Astrocyte (in vitro differentiated cells and primary cell): ENCODE measurements at regions not wholly inside any gene's neighbourhood (a gene's known extent, or its start where the extent isn't known, plus 50 kb on each side); places are given as distances from the start of the nearest gene placed in this dataset.

Experiments used
- DNase-seq: peaks from one replicate; pipeline ENCODE4 v3.0.0-alpha.2; 2010; ENCODE audit warnings: low read depth
- FAIRE-seq: peaks from 2 replicates; lab custom pipeline; 2011; peaks lifted over from hg19 to GRCh38; lab: Jason Lieb, UNC
- H2AFZ ChIP-seq: 2 replicates; pipeline ENCODE4 v1.6.0; 2012; ENCODE audit warnings: low read depth, low read length, inconsistent platforms
- H3K27ac ChIP-seq: 2 replicates; pipeline ENCODE4 v1.5.1; 2011; ENCODE audit warnings: low read depth, low read length, inconsistent platforms
- H3K27me3 ChIP-seq: 2 replicates; pipeline ENCODE4 v1.6.0; 2011; ENCODE audit warnings: low read length, inconsistent platforms; ENCODE audit not compliant: insufficient read depth
- H3K36me3 ChIP-seq: 2 replicates; pipeline ENCODE4 v1.5.1; 2011; ENCODE audit warnings: low read length, inconsistent platforms; ENCODE audit not compliant: insufficient read depth
- H3K4me1 ChIP-seq: 2 replicates; pipeline ENCODE4 v1.5.1; 2011; ENCODE audit warnings: low read length, inconsistent platforms; ENCODE audit not compliant: insufficient read depth
- H3K4me2 ChIP-seq: 2 replicates; pipeline ENCODE4 v1.6.0; 2012; ENCODE audit warnings: low read length, inconsistent platforms
- H3K4me3 ChIP-seq: 2 replicates; pipeline ENCODE4 v1.5.1; 2011; ENCODE audit warnings: low read depth, mild to moderate bottlenecking, low read length, inconsistent platforms; ENCODE audit not compliant: insufficient read depth
- H3K79me2 ChIP-seq: 2 replicates; pipeline ENCODE4 v1.6.0; 2012; ENCODE audit warnings: mild to moderate bottlenecking, low read length, inconsistent platforms; ENCODE audit not compliant: insufficient read depth
- H3K9ac ChIP-seq: 2 replicates; pipeline ENCODE4 v1.6.0; 2012; ENCODE audit warnings: mild to moderate bottlenecking, low read length, inconsistent platforms
- H3K9me3 ChIP-seq: 2 replicates; pipeline ENCODE4 v1.5.1; 2012; ENCODE audit warnings: low read depth, mild to moderate bottlenecking, low read length, inconsistent platforms; ENCODE audit not compliant: insufficient read depth
- H4K20me1 ChIP-seq: 2 replicates; pipeline ENCODE4 v1.6.0; 2012; ENCODE audit warnings: low read length, inconsistent platforms; ENCODE audit not compliant: insufficient read depth
- H3K27ac Mint-ChIP-seq: one replicate; pipeline ENCODE4 v1.8.0; 2021; ENCODE audit warnings: mild to moderate bottlenecking, mixed read lengths; ENCODE audit not compliant: unreplicated experiment
- H3K27me3 Mint-ChIP-seq: one replicate; pipeline ENCODE4 v1.8.0; 2021; ENCODE audit warnings: low read depth, mixed read lengths; ENCODE audit not compliant: unreplicated experiment
- H3K36me3 Mint-ChIP-seq: one replicate; pipeline ENCODE4 v1.8.0; 2021; ENCODE audit warnings: low read depth, mixed read lengths; ENCODE audit not compliant: unreplicated experiment
- H3K4me1 Mint-ChIP-seq: one replicate; pipeline ENCODE4 v1.8.0; 2021; ENCODE audit warnings: low read depth, mixed read lengths; ENCODE audit not compliant: unreplicated experiment
- H3K4me3 Mint-ChIP-seq: one replicate; pipeline ENCODE4 v1.8.0; 2021; ENCODE audit warnings: mild to moderate bottlenecking, moderate library complexity, mixed read lengths; ENCODE audit not compliant: unreplicated experiment
- H3K9me3 Mint-ChIP-seq: one replicate; pipeline ENCODE4 v1.8.0; 2021; ENCODE audit warnings: mild to moderate bottlenecking, mixed read lengths; ENCODE audit not compliant: unreplicated experiment
- EZH2 ChIP-seq: IDR thresholded peaks from 2 replicates; pipeline ENCODE4 v1.6.1; 2012; ENCODE audit warnings: mild to moderate bottlenecking, low read length, inconsistent platforms; ENCODE audit not compliant: insufficient read depth
- TF ChIP-seq, protein P1 (sequence below): IDR thresholded peaks from 2 replicates; pipeline ENCODE4 v1.5.1; 2011; ENCODE audit warnings: low read depth, mild to moderate bottlenecking, inconsistent platforms, low read length, moderate library complexity; ENCODE audit not compliant: insufficient read depth

DNA sequence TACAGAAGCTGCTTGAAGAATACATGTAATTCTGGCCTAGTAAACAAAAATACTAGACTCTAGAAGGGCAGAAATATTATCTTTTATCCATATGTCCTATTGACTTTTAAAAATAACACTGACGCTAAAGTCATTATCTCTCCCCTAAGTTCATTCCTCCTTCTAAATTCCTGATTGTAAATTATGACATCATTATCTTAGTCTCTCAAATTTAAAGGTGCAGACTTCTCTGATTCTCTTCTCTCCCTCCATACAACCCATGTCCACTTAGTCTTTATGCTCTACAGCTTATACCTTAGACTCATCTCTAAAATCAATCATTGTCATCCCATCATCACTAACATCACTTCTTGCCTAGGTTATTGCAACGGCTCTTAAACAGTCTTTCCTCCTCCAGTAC is 327.9 kb upstream of the GRIA3 start:
- H3K79me2 ChIP-seq = no peaks in the 10 kb centered on the region
- no peak for FAIRE-seq
- H3K36me3 ChIP-seq = no peaks in the 10 kb centered on the region
- H3K36me3 Mint-ChIP-seq = no peaks in the 10 kb centered on the region
- H3K27ac Mint-ChIP-seq = no peak overlapping the region
- no peak overlapping the region for H3K4me3 Mint-ChIP-seq
- H3K27me3 Mint-ChIP-seq = no peaks in the 10 kb centered on the region
- H3K4me2 ChIP-seq = no peak overlapping the region
- no peak overlapping the region for H3K4me3 ChIP-seq
- no peaks in the 10 kb centered on the region for H3K9me3 Mint-ChIP-seq
- H3K4me1 Mint-ChIP-seq = no peaks in the 10 kb centered on the region
- H3K27me3 ChIP-seq = no peaks in the 10 kb centered on the region
- H3K9me3 ChIP-seq = no peaks in the 10 kb centered on the region
- TF ChIP-seq, protein P1, sequence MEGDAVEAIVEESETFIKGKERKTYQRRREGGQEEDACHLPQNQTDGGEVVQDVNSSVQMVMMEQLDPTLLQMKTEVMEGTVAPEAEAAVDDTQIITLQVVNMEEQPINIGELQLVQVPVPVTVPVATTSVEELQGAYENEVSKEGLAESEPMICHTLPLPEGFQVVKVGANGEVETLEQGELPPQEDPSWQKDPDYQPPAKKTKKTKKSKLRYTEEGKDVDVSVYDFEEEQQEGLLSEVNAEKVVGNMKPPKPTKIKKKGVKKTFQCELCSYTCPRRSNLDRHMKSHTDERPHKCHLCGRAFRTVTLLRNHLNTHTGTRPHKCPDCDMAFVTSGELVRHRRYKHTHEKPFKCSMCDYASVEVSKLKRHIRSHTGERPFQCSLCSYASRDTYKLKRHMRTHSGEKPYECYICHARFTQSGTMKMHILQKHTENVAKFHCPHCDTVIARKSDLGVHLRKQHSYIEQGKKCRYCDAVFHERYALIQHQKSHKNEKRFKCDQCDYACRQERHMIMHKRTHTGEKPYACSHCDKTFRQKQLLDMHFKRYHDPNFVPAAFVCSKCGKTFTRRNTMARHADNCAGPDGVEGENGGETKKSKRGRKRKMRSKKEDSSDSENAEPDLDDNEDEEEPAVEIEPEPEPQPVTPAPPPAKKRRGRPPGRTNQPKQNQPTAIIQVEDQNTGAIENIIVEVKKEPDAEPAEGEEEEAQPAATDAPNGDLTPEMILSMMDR = no peak
- TF ChIP-seq EZH2 = no peak
- H3K27ac ChIP-seq = no peak overlapping the region
- H2AFZ ChIP-seq = no peak overlapping the region
- no peak overlapping the region for H3K9ac ChIP-seq
- no peaks in the 10 kb centered on the region for H4K20me1 ChIP-seq
- DNase-seq = no peak
- H3K4me1 ChIP-seq = no peaks in the 10 kb centered on the region

DNA sequence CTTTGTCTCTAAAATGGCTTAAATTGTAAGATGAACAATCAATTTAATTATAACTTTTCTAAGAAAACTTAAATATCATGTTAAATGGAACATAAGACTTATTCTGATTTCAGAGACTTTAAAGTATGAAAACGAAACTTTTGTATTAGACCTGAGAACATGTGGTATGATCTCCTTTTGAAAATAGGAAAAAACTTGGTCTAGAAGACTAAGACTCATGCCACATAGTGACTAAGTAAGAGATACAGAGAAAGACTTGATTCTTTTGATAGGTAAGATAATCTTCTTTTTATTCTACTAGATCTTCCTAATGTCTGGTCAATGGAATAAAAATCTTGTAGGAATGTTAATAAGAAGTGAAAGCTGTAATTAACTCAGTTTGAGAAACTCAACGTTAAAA is 326.3 kb upstream of the GRIA3 start:
- FAIRE-seq (no peak), DNase-seq (no peak)
- Mint-ChIP-seq H3K27ac (no peak overlapping the region), H3K4me1 (no peaks in the 10 kb centered on the region), H3K36me3 (no peaks in the 10 kb centered on the region), H3K27me3 (no peaks in the 10 kb centered on the region), H3K4me3 (no peak overlapping the region), H3K9me3 (no peaks in the 10 kb centered on the region)
- Histone ChIP-seq H4K20me1 (no peaks in the 10 kb centered on the region), H3K36me3 (no peaks in the 10 kb centered on the region), H3K4me2 (no peak overlapping the region), H3K9me3 (no peaks in the 10 kb centered on the region), H3K4me1 (no peaks in the 10 kb centered on the region), H3K79me2 (no peaks in the 10 kb centered on the region), H2AFZ (no peak overlapping the region), H3K27ac (no peak overlapping the region), H3K27me3 (no peaks in the 10 kb centered on the region), H3K4me3 (no peak overlapping the region), H3K9ac (no peak overlapping the region)
- TF ChIP-seq, protein P1 = no peak
- TF ChIP-seq EZH2 = no peak

DNA sequence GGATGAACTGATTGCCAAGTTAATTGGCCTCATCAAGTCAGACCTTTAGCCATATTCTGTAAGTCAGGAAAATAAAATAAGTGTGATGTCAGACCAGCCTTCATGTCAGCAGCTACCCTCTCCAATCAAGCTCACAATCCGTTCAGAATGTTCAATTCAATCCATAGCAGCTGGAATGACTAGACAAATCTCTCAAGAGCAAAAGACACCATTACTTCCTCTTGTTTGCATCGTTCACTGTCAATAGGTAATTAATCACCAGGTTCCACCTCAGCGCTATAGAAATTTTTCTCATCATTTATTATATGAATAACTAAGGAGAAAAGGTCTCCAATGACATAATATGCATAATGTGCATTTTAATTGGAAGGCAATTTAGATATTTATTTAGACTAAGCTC is 321.0 kb upstream of the GRIA3 start:
- no peak for FAIRE-seq
- H3K9ac ChIP-seq = no peak overlapping the region
- H3K27ac ChIP-seq = no peak overlapping the region
- H3K4me1 ChIP-seq = no peaks in the 10 kb centered on the region
- no peaks in the 10 kb centered on the region for H3K36me3 Mint-ChIP-seq
- no peak overlapping the region for H3K4me3 ChIP-seq
- peaks cover 8% of the 10 kb centered on the region for H3K4me1 Mint-ChIP-seq
- no peaks in the 10 kb centered on the region for H4K20me1 ChIP-seq
- no peaks in the 10 kb centered on the region for H3K27me3 Mint-ChIP-seq
- no peak for DNase-seq
- no peaks in the 10 kb centered on the region for H3K9me3 Mint-ChIP-seq
- H3K27me3 ChIP-seq = no peaks in the 10 kb centered on the region
- TF ChIP-seq, protein P1 = no peak
- TF ChIP-seq EZH2 = no peak
- H3K79me2 ChIP-seq = no peaks in the 10 kb centered on the region
- no peaks in the 10 kb centered on the region for H3K36me3 ChIP-seq
- no peak overlapping the region for H3K4me2 ChIP-seq
- no peak overlapping the region for H2AFZ ChIP-seq
- H3K9me3 ChIP-seq = no peaks in the 10 kb centered on the region
- no peak overlapping the region for H3K4me3 Mint-ChIP-seq
- H3K27ac Mint-ChIP-seq = no peak overlapping the region
